ENCODE measurements at regions not wholly inside any gene's neighbourhood (a gene's known extent, or its start where the extent isn't known, plus 50 kb on each side); places are given as distances from the start of the nearest gene placed in this dataset.

DNA sequence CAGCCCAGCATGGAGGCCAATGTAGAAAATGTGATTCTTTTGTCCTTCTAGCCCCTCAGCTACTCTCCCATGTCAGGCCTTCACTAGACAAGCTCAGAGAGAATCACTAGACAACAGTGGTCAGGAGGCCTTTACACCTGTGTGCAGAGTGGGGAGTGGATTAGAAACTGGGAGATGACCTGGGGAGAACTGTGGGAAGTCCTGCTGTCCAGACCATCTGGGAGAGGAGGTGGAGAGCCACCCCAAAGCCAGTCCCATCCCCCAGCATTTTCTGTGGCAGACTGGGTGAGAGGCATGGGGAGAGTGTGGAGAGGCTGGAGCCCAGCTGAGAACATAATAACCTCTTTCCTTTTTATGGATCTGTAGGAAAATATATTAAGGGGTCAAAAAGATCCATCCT is 452.0 kb upstream of the DMAC1 start:
- no peak for TF ChIP-seq CTCF (IDR thresholded peaks at IDR 0.05; ENCODE audit: borderline replicate concordance, extremely low read depth, low read length, poor library complexity, severe bottlenecking)
- no peak for TF ChIP-seq EZH2 (IDR thresholded peaks at IDR 0.05; ENCODE audit: borderline replicate concordance, low read depth, low read length, severe bottlenecking)
